PC-9 (cell line): ENCODE measurements at regions not wholly inside any gene's neighbourhood (a gene's known extent, or its start where the extent isn't known, plus 50 kb on each side); places are given as distances from the start of the nearest gene placed in this dataset.
A peak's percentile ranks its signal among the peaks of the same experiment; 100 is the strongest.

Experiments
- BruUV-seq: library from RNA; stranded (reverse); fragments of 400-500 nt; replicated peaks from 2 replicates; lab custom pipeline; 2021; lab: Mats Ljungman, UMichigan
- CTCF ChIA-PET: fragments of 300-600 bp; sonication (Branson Sonifier 250); formaldehyde crosslinking; loops from one replicate; lab custom pipeline; 2022; ENCODE audit warnings: antibody characterized with exemption; lab: Charles Lee
- POLR2A ChIA-PET: fragments of 300-600 bp; sonication (Branson Sonifier 250); formaldehyde crosslinking; loops from one replicate; lab custom pipeline; 2022; ENCODE audit warnings: antibody characterized with exemption; ENCODE audit not compliant: unreplicated experiment; lab: Charles Lee
- DNase-seq, 2 experiments: peaks; one replicate each; pipeline versions ENCODE4 v3.0.0 to v3.0.0-alpha.2; 2015 to 2022; ENCODE audit warnings: mixed read lengths in 1 of 2
- H2AFZ ChIP-seq: fragments of 200-600 bp; sonication (generic); 2 replicates; pipeline ENCODE4 v1.8.1; 2017; ENCODE audit warnings: antibody characterized with exemption
- H3F3A ChIP-seq: fragments of 200-600 bp; sonication (generic); 2 replicates; pipeline ENCODE4 v1.8.1; 2017; ENCODE audit warnings: antibody characterized with exemption, mild to moderate bottlenecking, low read depth; ENCODE audit not compliant: insufficient read depth
- H3K27ac ChIP-seq: fragments of 200-600 bp; sonication (generic); 2 replicates; pipeline ENCODE4 v1.6.1; 2016; ENCODE audit warnings: mixed run types
- H3K27me3 ChIP-seq: fragments of 200-600 bp; sonication (generic); 2 replicates; pipeline ENCODE4 v1.6.1; 2016; ENCODE audit warnings: low read depth, mixed run types; ENCODE audit not compliant: insufficient read depth
- H3K36me3 ChIP-seq: fragments of 200-600 bp; sonication (generic); 2 replicates; pipeline ENCODE4 v1.6.1; 2016; ENCODE audit warnings: low read depth, mixed run types
- H3K4me1 ChIP-seq: fragments of 200-600 bp; sonication (generic); replicated peaks from 2 replicates; pipeline ENCODE4 v1.6.1; 2016; ENCODE audit warnings: mixed run types; ENCODE audit not compliant: insufficient read depth
- H3K4me2 ChIP-seq: fragments of 200-600 bp; sonication (generic); 2 replicates; pipeline ENCODE4 v1.6.1; 2017; ENCODE audit warnings: mixed run types
- H3K4me3 ChIP-seq: fragments of 200-600 bp; sonication (generic); 2 replicates; pipeline ENCODE4 v1.6.1; 2016; ENCODE audit warnings: mixed run types
- H3K79me2 ChIP-seq: fragments of 200-600 bp; sonication (generic); 2 replicates; pipeline ENCODE4 v1.6.1; 2017; ENCODE audit warnings: low read depth, mixed run types
- H3K9me2 ChIP-seq: fragments of 200-600 bp; sonication (generic); 2 replicates; pipeline ENCODE4 v1.8.1; 2017; ENCODE audit warnings: mild to moderate bottlenecking; ENCODE audit not compliant: insufficient read depth
- H3K9me3 ChIP-seq: fragments of 200-600 bp; sonication (generic); 2 replicates; pipeline ENCODE4 v1.8.1; 2016; ENCODE audit warnings: low read depth; ENCODE audit not compliant: insufficient read depth
- H4K20me1 ChIP-seq: fragments of 200-600 bp; sonication (generic); 2 replicates; pipeline ENCODE4 v1.8.1; 2017; ENCODE audit not compliant: insufficient read depth
- EZH2 ChIP-seq: fragments of 200-600 bp; sonication (generic); IDR thresholded peaks from 2 replicates; pipeline ENCODE4 v1.8.0; 2017; ENCODE audit warnings: antibody characterized with exemption, low read depth
- intact Hi-C: fragments of 100-400 bp; cut with micrococcal nuclease; formaldehyde crosslinking; loops from one replicate; pipeline ENCODE4 v1.10.0; 2022; ENCODE audit not compliant: unreplicated experiment
- TF ChIP-seq, protein P1 (sequence below): fragments of 200-600 bp; sonication (generic); conservative IDR thresholded peaks from 2 replicates; pipeline ENCODE4 v1.6.1; 2017; ENCODE audit warnings: mixed run types, antibody characterized with exemption, mild to moderate bottlenecking, moderate library complexity

DNA sequence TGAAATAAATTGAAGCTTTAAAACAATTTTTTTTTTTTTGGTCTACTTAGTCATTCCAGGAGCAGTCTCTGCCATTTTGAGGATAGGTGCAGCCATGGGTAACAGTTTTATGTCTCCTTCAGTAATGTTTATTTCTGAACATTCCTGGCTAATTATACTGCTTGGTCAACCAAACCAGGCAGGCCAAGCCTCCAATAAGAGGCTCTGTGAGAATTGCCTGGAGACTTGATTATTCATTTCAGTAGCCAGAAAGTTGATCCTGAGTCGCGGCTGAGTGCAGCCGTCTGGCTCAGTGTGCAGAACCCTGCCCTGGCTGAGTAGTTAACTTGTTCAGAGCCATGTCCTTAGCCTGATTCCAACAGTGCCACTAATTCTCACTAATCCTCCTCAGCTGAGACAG, 364.0 kb upstream of the FAT3 start:
- H3K4me1 ChIP-seq = no peaks in the 10 kb centered on the region
- no peaks in the 10 kb centered on the region for H3K9me3 ChIP-seq
- no peaks in the 10 kb centered on the region for H4K20me1 ChIP-seq
- no peaks in the 10 kb centered on the region for H3F3A ChIP-seq
- no TSS peak for BruUV-seq
- no peak for DNase-seq
- H3K4me3 ChIP-seq = no peak overlapping the region
- H3K27me3 ChIP-seq = no peaks in the 10 kb centered on the region
- no peaks in the 10 kb centered on the region for H3K36me3 ChIP-seq
- TF ChIP-seq, protein P1, sequence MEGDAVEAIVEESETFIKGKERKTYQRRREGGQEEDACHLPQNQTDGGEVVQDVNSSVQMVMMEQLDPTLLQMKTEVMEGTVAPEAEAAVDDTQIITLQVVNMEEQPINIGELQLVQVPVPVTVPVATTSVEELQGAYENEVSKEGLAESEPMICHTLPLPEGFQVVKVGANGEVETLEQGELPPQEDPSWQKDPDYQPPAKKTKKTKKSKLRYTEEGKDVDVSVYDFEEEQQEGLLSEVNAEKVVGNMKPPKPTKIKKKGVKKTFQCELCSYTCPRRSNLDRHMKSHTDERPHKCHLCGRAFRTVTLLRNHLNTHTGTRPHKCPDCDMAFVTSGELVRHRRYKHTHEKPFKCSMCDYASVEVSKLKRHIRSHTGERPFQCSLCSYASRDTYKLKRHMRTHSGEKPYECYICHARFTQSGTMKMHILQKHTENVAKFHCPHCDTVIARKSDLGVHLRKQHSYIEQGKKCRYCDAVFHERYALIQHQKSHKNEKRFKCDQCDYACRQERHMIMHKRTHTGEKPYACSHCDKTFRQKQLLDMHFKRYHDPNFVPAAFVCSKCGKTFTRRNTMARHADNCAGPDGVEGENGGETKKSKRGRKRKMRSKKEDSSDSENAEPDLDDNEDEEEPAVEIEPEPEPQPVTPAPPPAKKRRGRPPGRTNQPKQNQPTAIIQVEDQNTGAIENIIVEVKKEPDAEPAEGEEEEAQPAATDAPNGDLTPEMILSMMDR = no peak
- no peak for TF ChIP-seq EZH2
- no peaks in the 10 kb centered on the region for H3K79me2 ChIP-seq
- CTCF ChIA-PET = no interaction called here
- no peaks in the 10 kb centered on the region; the same call in 1 of the 2 replicates for H3K9me2 ChIP-seq
- H2AFZ ChIP-seq = no peak overlapping the region
- H3K27ac ChIP-seq = no peak overlapping the region
- no peak overlapping the region for H3K4me2 ChIP-seq
- POLR2A ChIA-PET = no interaction called here
- intact Hi-C loops = no loop called here

DNA sequence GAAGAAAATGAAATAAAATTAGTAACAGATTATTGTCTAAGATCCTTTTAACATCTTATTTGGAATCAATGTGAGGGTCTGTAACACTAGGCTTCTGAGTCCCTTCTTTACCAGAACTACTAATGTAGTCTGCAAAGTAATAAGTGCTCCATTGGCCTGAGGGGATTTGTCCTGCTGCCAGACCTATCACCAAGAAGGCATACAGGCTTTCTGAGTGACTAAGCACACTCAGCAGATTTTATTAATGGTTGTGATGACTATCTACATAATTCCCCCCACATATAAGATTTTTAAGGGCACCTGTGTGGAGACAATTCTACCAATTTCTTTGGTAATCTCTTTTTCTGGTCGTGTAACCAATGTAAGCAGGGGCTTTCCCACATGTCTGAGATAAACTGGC, 365.0 kb upstream of the FAT3 start:
- ChIA-PET CTCF (no interaction called here), POLR2A (interaction anchor here (0.6 kb wide), 1 partner anchor 72 kb away, joined by 3 read pairs; no protein-coding TSS in a partner anchor)
- Histone ChIP-seq H3K27ac (no peak overlapping the region), H3K4me1 (no peaks in the 10 kb centered on the region), H2AFZ (no peak overlapping the region), H3K27me3 (no peaks in the 10 kb centered on the region), H3K9me2 (no peaks in the 10 kb centered on the region; the same call in 1 of the 2 replicates), H3K4me2 (no peak overlapping the region), H3K36me3 (no peaks in the 10 kb centered on the region), H4K20me1 (no peaks in the 10 kb centered on the region), H3K9me3 (no peaks in the 10 kb centered on the region), H3F3A (no peaks in the 10 kb centered on the region), H3K4me3 (no peak overlapping the region), H3K79me2 (no peaks in the 10 kb centered on the region)
- peak; percentile 12 to 44 for DNase-seq
- TF ChIP-seq, protein P1 = no peak
- no peak for TF ChIP-seq EZH2
- intact Hi-C loops = no loop called here
- BruUV-seq = no TSS peak

DNA sequence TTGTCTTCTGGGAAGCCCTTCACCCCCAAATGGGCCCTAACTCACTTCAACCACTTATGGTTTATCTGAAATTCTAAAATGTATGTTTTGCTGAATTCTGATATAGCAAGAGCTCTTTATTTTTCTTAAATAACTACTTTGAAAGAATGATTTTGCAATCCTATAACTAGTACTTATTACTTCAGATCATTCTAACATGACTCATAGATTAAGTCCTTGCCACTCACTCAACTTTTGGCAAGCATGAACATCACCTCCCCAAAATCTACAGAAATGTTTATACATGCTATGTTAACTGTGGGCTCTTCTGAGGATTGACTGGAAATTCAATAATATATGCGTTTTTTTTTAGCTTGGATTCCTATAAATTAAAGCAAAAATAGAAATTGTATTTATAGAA, 367.4 kb upstream of the FAT3 start:
- BruUV-seq = no TSS peak
- POLR2A ChIA-PET = no interaction called here
- intact Hi-C loops = no loop called here
- no peaks in the 10 kb centered on the region for H3F3A ChIP-seq
- no peak overlapping the region for H3K27ac ChIP-seq
- no peaks in the 10 kb centered on the region for H3K9me3 ChIP-seq
- H3K4me1 ChIP-seq = no peaks in the 10 kb centered on the region
- H3K36me3 ChIP-seq = no peaks in the 10 kb centered on the region
- DNase-seq = peak in 1 of 2 experiments; percentile 43
- H3K4me2 ChIP-seq = no peak overlapping the region
- CTCF ChIA-PET = no interaction called here
- no peaks in the 10 kb centered on the region for H4K20me1 ChIP-seq
- no peaks in the 10 kb centered on the region; the same call in 1 of the 2 replicates for H3K9me2 ChIP-seq
- no peak for TF ChIP-seq EZH2
- TF ChIP-seq, protein P1 = no peak
- H2AFZ ChIP-seq = no peak overlapping the region
- no peaks in the 10 kb centered on the region for H3K27me3 ChIP-seq
- H3K4me3 ChIP-seq = no peak overlapping the region
- H3K79me2 ChIP-seq = no peaks in the 10 kb centered on the region
